ENCODE measurements at regions not wholly inside any gene's neighbourhood (a gene's known extent, or its start where the extent isn't known, plus 50 kb on each side); places are given as distances from the start of the nearest gene placed in this dataset.

DNA sequence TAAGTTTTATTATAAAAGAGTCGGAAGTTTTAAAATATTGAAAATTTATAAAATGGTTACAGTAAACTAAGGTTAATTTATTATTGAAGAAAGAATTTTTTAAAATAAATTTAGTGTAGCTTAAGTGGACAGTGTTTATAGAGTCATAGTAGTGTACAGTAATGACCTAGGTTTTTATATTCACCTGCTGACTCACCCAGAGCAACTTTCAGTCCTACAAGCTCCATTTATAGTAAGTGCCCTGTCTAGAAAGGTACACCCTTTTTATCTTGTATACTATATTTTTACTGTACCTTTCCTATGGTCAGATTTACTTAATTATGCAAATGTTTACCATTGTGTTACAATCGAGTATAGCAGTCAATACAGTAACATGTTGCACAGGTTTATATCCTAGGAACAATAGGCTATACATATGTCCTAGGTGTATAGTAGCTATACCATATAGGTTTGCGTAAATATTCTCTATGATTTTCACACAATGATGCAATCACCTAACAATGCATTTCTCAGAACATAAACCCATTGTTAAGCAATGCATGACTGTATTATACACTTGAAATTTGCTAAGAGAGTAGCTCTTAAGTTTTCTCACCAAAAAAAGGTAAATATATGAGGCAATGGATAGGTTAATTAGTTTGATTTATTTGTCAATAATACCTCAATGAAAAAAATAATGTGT is 106.9 kb upstream of the CD96 start:
- H3K14ac ChIP-seq (ENCODE audit: insufficient read depth, low read length) = no peak overlapping the region
- Mint-ChIP-seq H3K4me3 (no peak overlapping the region), H3K27ac (no peak overlapping the region), H3K4me1 (no peaks in the 10 kb centered on the region), H3K36me3 (ENCODE audit: insufficient read depth in 1 of 3, low read depth in 3 of 3) (0 out of 7 replicates have a peak, but pooled peaks cover 0 to 4% (median 1%) of the 10 kb centered on the region in 3 experiments), H3K9me3 (peaks cover 0 to 4% of the 10 kb centered on the region in 2 experiments; a peak in 1 of 5 replicates), H3K27me3 (ENCODE audit: low read depth) (no peaks in the 10 kb centered on the region)
- WGBS (ENCODE audit: extremely low coverage, insufficient read length, low lambda C conversion rate) = 100% methylated on average over 1 of the region's 3 CpGs
- H2BK12ac ChIP-seq (ENCODE audit: insufficient read length, low read depth, low read length) = no peak overlapping the region
- no peaks in the 10 kb centered on the region for H3K23me2 ChIP-seq (ENCODE audit: insufficient read length, low read depth, low read length, poor library complexity, severe bottlenecking)
- H3K4me2 ChIP-seq (ENCODE audit: insufficient read depth, insufficient read length, low read length) = no peak overlapping the region
- H3K4me1 ChIP-seq (ENCODE audit: insufficient read depth, low read length) = no peaks in the 10 kb centered on the region
- no peak overlapping the region for H3K18ac ChIP-seq (ENCODE audit: insufficient read length, low read depth, low read length)
- no peak overlapping the region for H4K8ac ChIP-seq (replicated peaks; ENCODE audit: insufficient read length, low read depth, low read length)
- H3K27me3 ChIP-seq (ENCODE audit: insufficient read depth, low read length) = no peaks in the 10 kb centered on the region
- H3K9ac ChIP-seq (ENCODE audit: extremely low read depth, insufficient read length, low read length) = no peak overlapping the region
- no peak overlapping the region for H2BK5ac ChIP-seq (ENCODE audit: insufficient read length, low read length)
- TF ChIP-seq, protein P1, sequence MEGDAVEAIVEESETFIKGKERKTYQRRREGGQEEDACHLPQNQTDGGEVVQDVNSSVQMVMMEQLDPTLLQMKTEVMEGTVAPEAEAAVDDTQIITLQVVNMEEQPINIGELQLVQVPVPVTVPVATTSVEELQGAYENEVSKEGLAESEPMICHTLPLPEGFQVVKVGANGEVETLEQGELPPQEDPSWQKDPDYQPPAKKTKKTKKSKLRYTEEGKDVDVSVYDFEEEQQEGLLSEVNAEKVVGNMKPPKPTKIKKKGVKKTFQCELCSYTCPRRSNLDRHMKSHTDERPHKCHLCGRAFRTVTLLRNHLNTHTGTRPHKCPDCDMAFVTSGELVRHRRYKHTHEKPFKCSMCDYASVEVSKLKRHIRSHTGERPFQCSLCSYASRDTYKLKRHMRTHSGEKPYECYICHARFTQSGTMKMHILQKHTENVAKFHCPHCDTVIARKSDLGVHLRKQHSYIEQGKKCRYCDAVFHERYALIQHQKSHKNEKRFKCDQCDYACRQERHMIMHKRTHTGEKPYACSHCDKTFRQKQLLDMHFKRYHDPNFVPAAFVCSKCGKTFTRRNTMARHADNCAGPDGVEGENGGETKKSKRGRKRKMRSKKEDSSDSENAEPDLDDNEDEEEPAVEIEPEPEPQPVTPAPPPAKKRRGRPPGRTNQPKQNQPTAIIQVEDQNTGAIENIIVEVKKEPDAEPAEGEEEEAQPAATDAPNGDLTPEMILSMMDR (conservative IDR thresholded peaks at IDR 0.05) = no peak
- no peak overlapping the region for H3K4ac ChIP-seq (ENCODE audit: low read depth, low read length)
- H2AK5ac ChIP-seq (ENCODE audit: insufficient read length, low read length) = no peak overlapping the region
- H3K27ac ChIP-seq (ENCODE audit: insufficient read length, low read depth, low read length) = no peak overlapping the region
- H2AFZ ChIP-seq (ENCODE audit: low read length) = no peak overlapping the region
- H2BK120ac ChIP-seq (ENCODE audit: low read depth, low read length, poor library complexity, severe bottlenecking) = no peak overlapping the region
- H4K5ac ChIP-seq (ENCODE audit: insufficient read length, low read depth, low read length) = no peak overlapping the region
- H2BK20ac ChIP-seq (ENCODE audit: low read depth, low read length, poor library complexity, severe bottlenecking) = no peak overlapping the region
- no peak overlapping the region for H2BK15ac ChIP-seq (ENCODE audit: low read depth, low read length)
- no peaks in the 10 kb centered on the region for H4K20me1 ChIP-seq (ENCODE audit: control insufficient read depth, insufficient read depth, insufficient read length)
- H3K9me3 ChIP-seq (ENCODE audit: control insufficient read depth, low read depth, low read length) = no peaks in the 10 kb centered on the region
- no peak overlapping the region for H3K23ac ChIP-seq (ENCODE audit: insufficient read length, low read depth, low read length)
- no peak overlapping the region for H3K56ac ChIP-seq (ENCODE audit: insufficient read length, low read depth, low read length)
- H3K79me2 ChIP-seq (ENCODE audit: insufficient read depth, low read length) = no peaks in the 10 kb centered on the region
- H3T11ph ChIP-seq (ENCODE audit: low read length) = no peak overlapping the region
- no peaks in the 10 kb centered on the region for H3K79me1 ChIP-seq (ENCODE audit: insufficient read depth, low read depth, low read length, poor library complexity, severe bottlenecking)
- DNase-seq = no peak
- H4K91ac ChIP-seq (ENCODE audit: insufficient read length, low read depth, low read length) = no peak overlapping the region
